ENCODE measurements at regions not wholly inside any gene's neighbourhood (a gene's known extent, or its start where the extent isn't known, plus 50 kb on each side); places are given as distances from the start of the nearest gene placed in this dataset.
"Not testable (repeated sequence)": the region's sequence is repeated elsewhere in the genome, so short reads cannot be mapped to it uniquely, and the experiment has no call there.

- Mint-ChIP-seq H3K4me3 (no peak overlapping the region), H3K36me3 (ENCODE audit: low read depth) (no peaks in the 10 kb centered on the region), H3K4me1 (no peaks in the 10 kb centered on the region), H3K9me3 (no peaks in the 10 kb centered on the region), H3K27ac (no peak overlapping the region), H3K27me3 (peaks cover 11% of the 10 kb centered on the region)
- no peak for ATAC-seq (replicated peaks)
These were observed 78.4 kb downstream of the ADAMTS15 start for GRCh38 chr11:130526846-130527245.

- no peak overlapping the region for H3K27ac Mint-ChIP-seq
- no peak for ATAC-seq (replicated peaks)
- H3K27me3 Mint-ChIP-seq, result peaks cover 11% of the 10 kb centered on the region
- no peaks in the 10 kb centered on the region for H3K36me3 Mint-ChIP-seq (ENCODE audit: low read depth)
- H3K9me3 Mint-ChIP-seq, result no peaks in the 10 kb centered on the region
- H3K4me1 Mint-ChIP-seq, result no peaks in the 10 kb centered on the region
- H3K4me3 Mint-ChIP-seq, result no peak overlapping the region
These were observed 79.3 kb downstream of the ADAMTS15 start for GRCh38 chr11:130527636-130528297.

DNA sequence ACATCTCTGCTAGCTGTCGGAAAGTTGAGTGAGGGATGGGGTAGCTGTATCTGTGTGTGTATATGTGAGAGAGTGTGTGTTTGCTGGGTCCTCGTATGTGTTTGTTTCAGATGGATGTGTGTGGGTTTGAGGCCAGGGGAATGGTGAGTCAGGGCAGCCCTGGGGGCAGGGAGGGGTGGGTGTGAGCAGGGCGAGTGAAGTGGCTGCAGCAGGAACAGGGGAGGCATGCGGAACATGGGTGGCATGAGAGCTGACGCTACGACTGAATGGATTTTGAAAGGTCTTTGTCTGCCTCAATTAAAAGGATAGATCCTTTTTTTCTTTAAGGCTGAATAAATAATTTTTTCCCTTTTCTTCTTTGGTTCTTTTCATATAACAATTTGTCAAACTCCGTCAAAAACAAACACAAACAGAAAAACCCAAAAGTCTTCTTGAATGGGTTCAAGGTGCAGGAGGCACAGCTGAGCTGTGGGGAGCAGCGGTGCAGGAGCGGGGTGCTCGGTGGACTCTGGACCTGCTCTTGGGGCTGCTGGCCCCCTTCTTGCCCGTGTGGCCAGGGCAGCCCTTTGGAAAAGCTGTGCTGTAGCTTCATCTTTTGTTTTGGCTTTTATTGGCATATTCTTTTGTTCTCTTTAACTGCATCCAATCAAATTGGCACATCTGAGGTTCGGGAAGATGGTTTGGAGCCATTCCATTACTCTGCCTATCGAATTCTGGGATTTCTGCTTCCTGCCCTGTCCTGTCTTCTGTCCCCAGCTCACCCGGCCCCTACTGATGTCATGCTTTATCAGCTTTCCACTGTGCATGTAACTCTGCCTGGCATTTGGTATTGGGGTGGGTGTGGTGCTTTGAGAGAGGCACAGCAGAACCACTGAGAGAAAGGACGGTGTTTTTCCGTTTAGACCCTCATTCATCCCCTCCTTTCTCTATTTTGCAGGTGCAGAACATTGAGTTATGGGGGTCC lies 80.1 kb downstream of the ADAMTS15 start:
- H3K27ac Mint-ChIP-seq, result no peak overlapping the region
- no peak for ATAC-seq (replicated peaks)
- H3K4me1 Mint-ChIP-seq, result no peaks in the 10 kb centered on the region
- H3K9me3 Mint-ChIP-seq, result no peaks in the 10 kb centered on the region
- H3K4me3 Mint-ChIP-seq, result no peak overlapping the region
- H3K27me3 Mint-ChIP-seq, result peaks cover 11% of the 10 kb centered on the region
- no peaks in the 10 kb centered on the region for H3K36me3 Mint-ChIP-seq (ENCODE audit: low read depth)

- Mint-ChIP-seq H3K27ac (no peak overlapping the region), H3K36me3 (ENCODE audit: low read depth) (no peaks in the 10 kb centered on the region), H3K4me3 (no peak overlapping the region), H3K4me1 (no peaks in the 10 kb centered on the region), H3K9me3 (no peaks in the 10 kb centered on the region), H3K27me3 (peaks cover 11% of the 10 kb centered on the region)
- ATAC-seq (replicated peaks), result no peak
These were observed 80.9 kb downstream of the ADAMTS15 start for GRCh38 chr11:130529366-130529765.

DNA sequence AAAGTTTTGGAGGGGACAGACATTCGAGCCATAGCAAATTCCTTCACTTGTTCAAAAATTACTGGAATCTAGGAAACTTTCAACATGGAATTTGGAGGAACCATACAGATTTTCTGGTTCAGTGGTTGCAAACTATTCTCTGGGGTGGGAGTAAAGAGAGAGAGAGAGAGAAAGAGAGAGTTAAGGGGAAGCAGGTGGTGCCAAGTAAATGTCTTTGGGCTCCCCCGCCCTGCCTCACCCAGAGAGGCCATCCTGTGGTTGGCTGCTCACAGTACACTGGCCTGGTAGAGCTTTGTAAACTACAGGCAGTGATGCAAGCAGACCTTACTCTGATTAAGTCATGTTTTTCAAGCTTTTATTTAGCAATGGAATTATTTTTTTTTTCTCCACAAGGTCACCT lies 82.6 kb downstream of the ADAMTS15 start:
- no peak for ATAC-seq (replicated peaks)
- H3K27ac Mint-ChIP-seq, result no peak overlapping the region
- H3K9me3 Mint-ChIP-seq, result no peaks in the 10 kb centered on the region
- H3K36me3 Mint-ChIP-seq (ENCODE audit: low read depth), result no peaks in the 10 kb centered on the region
- no peak overlapping the region for H3K4me3 Mint-ChIP-seq
- H3K27me3 Mint-ChIP-seq, result peaks cover 11% of the 10 kb centered on the region
- H3K4me1 Mint-ChIP-seq, result no peaks in the 10 kb centered on the region

GRCh38 chr11:130533113-130533798 lies 84.8 kb downstream of the ADAMTS15 start:
- Mint-ChIP-seq H3K4me3 (no peak overlapping the region), H3K27ac (no peak overlapping the region), H3K9me3 (no peaks in the 10 kb centered on the region), H3K27me3 (peaks cover under 1% of the 10 kb centered on the region), H3K36me3 (ENCODE audit: low read depth) (no peaks in the 10 kb centered on the region), H3K4me1 (no peaks in the 10 kb centered on the region)
- no peak for ATAC-seq (replicated peaks)

DNA sequence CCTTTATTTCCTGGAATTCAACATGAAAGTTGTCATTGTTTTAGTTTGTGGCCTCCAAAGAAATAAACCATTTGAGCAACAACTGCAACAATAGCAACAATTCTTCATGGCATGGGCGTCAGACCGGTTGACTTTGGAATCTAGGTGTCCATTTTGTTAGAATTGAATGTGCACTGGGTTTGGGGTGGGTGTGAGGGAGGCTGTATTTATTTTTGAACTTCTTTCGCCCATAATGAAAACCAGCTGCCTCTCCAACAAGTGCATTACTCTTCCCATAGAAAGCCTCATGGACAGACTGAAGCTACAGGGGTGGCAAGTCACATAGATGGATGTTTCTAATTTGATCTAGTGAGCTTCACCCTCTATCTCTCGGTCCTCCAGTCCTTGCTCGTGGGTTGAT lies 85.4 kb downstream of the ADAMTS15 start:
- no peak overlapping the region for H3K4me3 Mint-ChIP-seq
- no peaks in the 10 kb centered on the region for H3K9me3 Mint-ChIP-seq
- H3K27ac Mint-ChIP-seq, result no peak overlapping the region
- H3K27me3 Mint-ChIP-seq, result no peaks in the 10 kb centered on the region
- no peaks in the 10 kb centered on the region for H3K36me3 Mint-ChIP-seq (ENCODE audit: low read depth)
- H3K4me1 Mint-ChIP-seq, result no peaks in the 10 kb centered on the region
- no peak for ATAC-seq (replicated peaks)

- H3K9me3 Mint-ChIP-seq, result no peaks in the 10 kb centered on the region
- H3K36me3 Mint-ChIP-seq (ENCODE audit: low read depth), result no peaks in the 10 kb centered on the region
- peaks cover 4% of the 10 kb centered on the region for H3K27me3 Mint-ChIP-seq
- no peak overlapping the region for H3K27ac Mint-ChIP-seq
- no peaks in the 10 kb centered on the region for H3K4me1 Mint-ChIP-seq
- no peak for ATAC-seq (replicated peaks)
- H3K4me3 Mint-ChIP-seq, result no peak overlapping the region
These were observed 86.1 kb downstream of the ADAMTS15 start for GRCh38 chr11:130534551-130534950.

GRCh38 chr11:130535520-130535919 lies 87.1 kb downstream of the ADAMTS15 start:
- no peak for ATAC-seq (replicated peaks)
- Mint-ChIP-seq H3K36me3 (ENCODE audit: low read depth) (no peaks in the 10 kb centered on the region), H3K27me3 (peaks cover 9% of the 10 kb centered on the region), H3K4me3 (no peak overlapping the region), H3K9me3 (no peaks in the 10 kb centered on the region), H3K27ac (no peak overlapping the region), H3K4me1 (no peaks in the 10 kb centered on the region)

GRCh38 chr11:130536106-130537040 lies 87.9 kb downstream of the ADAMTS15 start:
- no peak for ATAC-seq (replicated peaks)
- Mint-ChIP-seq H3K27ac (no peak overlapping the region), H3K4me1 (no peaks in the 10 kb centered on the region), H3K27me3 (peaks cover 16% of the 10 kb centered on the region), H3K4me3 (no peak overlapping the region), H3K9me3 (no peaks in the 10 kb centered on the region), H3K36me3 (ENCODE audit: low read depth) (no peaks in the 10 kb centered on the region)

GRCh38 chr11:130539680-130540079 lies 91.2 kb downstream of the ADAMTS15 start:
- not testable (repeated sequence) for ATAC-seq (replicated peaks); H3K27ac Mint-ChIP-seq; H3K9me3 Mint-ChIP-seq; H3K4me1 Mint-ChIP-seq; H3K4me3 Mint-ChIP-seq; H3K36me3 Mint-ChIP-seq (ENCODE audit: low read depth)
- H3K27me3 Mint-ChIP-seq, result peaks cover 29% of the 10 kb centered on the region

- no peak for ATAC-seq (replicated peaks)
- Mint-ChIP-seq H3K36me3 (ENCODE audit: low read depth) (no peaks in the 10 kb centered on the region), H3K9me3 (no peaks in the 10 kb centered on the region), H3K27ac (no peak overlapping the region), H3K4me3 (no peak overlapping the region), H3K4me1 (no peaks in the 10 kb centered on the region), H3K27me3 (peaks cover 29% of the 10 kb centered on the region)
These were observed 95.8 kb downstream of the ADAMTS15 start for GRCh38 chr11:130544266-130544665.

GRCh38 chr11:130545449-130546072 lies 97.1 kb downstream of the ADAMTS15 start:
- H3K4me1 Mint-ChIP-seq, result no peaks in the 10 kb centered on the region
- H3K36me3 Mint-ChIP-seq (ENCODE audit: low read depth), result no peaks in the 10 kb centered on the region
- peaks cover 22% of the 10 kb centered on the region for H3K27me3 Mint-ChIP-seq
- H3K4me3 Mint-ChIP-seq, result no peak overlapping the region
- H3K9me3 Mint-ChIP-seq, result no peaks in the 10 kb centered on the region
- no peak overlapping the region for H3K27ac Mint-ChIP-seq
- no peak for ATAC-seq (replicated peaks)
